ENCODE measurements at regions not wholly inside any gene's neighbourhood (a gene's known extent, or its start where the extent isn't known, plus 50 kb on each side); places are given as distances from the start of the nearest gene placed in this dataset.

GRCh38 chr6:51554029-51554428 is 533.4 kb downstream of the PKHD1 start:
- TF ChIP-seq EZH2 (IDR thresholded peaks at IDR 0.05), result no peak
- TF ChIP-seq POLR2AphosphoS5 (IDR thresholded peaks at IDR 0.05; ENCODE audit: borderline replicate concordance, low read depth, low read length), result no peak
- no peak for TF ChIP-seq FOXP2 (optimal IDR thresholded peaks at IDR 0.05; ENCODE audit: control extremely low read depth, extremely low read length, insufficient read depth)
